ENCODE measurements at regions not wholly inside any gene's neighbourhood (a gene's known extent, or its start where the extent isn't known, plus 50 kb on each side); places are given as distances from the start of the nearest gene placed in this dataset.
"Not testable (repeated sequence)": the region's sequence is repeated elsewhere in the genome, so short reads cannot be mapped to it uniquely, and the experiment has no call there.

GRCh38 chr1:143786381-143786780, 185.4 kb downstream of the FAM72C start:
- FAIRE-seq; CTCF ChIA-PET (ENCODE audit: partially characterized antibody): not testable (repeated sequence)

GRCh38 chr1:143785883-143786282, 185.9 kb downstream of the FAM72C start:
- H2BK12ac ChIP-seq (ENCODE audit: low read depth, low read length); H3K79me1 ChIP-seq (ENCODE audit: low read depth, low read length); H3K23me2 ChIP-seq (ENCODE audit: low read depth, low read length); H3K14ac ChIP-seq (ENCODE audit: insufficient read length); CTCF ChIA-PET (ENCODE audit: partially characterized antibody); H2BK15ac ChIP-seq (ENCODE audit: low read length); H3K79me2 ChIP-seq (ENCODE audit: control insufficient read depth in 1 of 2, insufficient read depth in 2 of 2, low read length in 2 of 2); H4K20me1 ChIP-seq (replicated peaks in 1 of 2; ENCODE audit: control insufficient read depth in 1 of 2, insufficient read depth in 2 of 2, low read length in 2 of 2); H3K4ac ChIP-seq (replicated peaks; ENCODE audit: insufficient read length, low read depth, low read length); H3K4me1 ChIP-seq (replicated peaks in 1 of 4; ENCODE audit: control insufficient read depth in 3 of 4, insufficient read depth in 4 of 4, low read length in 3 of 4); POLR2A ChIA-PET (ENCODE audit: partially characterized antibody); H2AFZ ChIP-seq (ENCODE audit: low read length); H3K4me3 ChIP-seq (ENCODE audit: extremely low read depth in 1 of 4, insufficient read depth in 2 of 4, low read depth in 3 of 4, low read length in 4 of 4); H4K91ac ChIP-seq (replicated peaks; ENCODE audit: insufficient read length, low read length); H2BK120ac ChIP-seq (replicated peaks; ENCODE audit: low read depth, low read length); H3K9ac ChIP-seq (replicated peaks in 1 of 4; ENCODE audit: extremely low read depth in 1 of 4, low read depth in 3 of 4, low read length in 3 of 4); H2BK5ac ChIP-seq (ENCODE audit: low read depth, low read length); H4K8ac ChIP-seq (ENCODE audit: extremely low read depth, insufficient read depth, low read length); DNase-seq (ENCODE audit: low read depth in 1 of 2, low spot score in 2 of 2); FAIRE-seq; H2AK5ac ChIP-seq (ENCODE audit: low read depth, low read length); H3K56ac ChIP-seq (replicated peaks; ENCODE audit: insufficient read length, low read depth, low read length); H3K4me2 ChIP-seq (ENCODE audit: insufficient read depth in 1 of 2, low read depth in 2 of 2, low read length in 2 of 2); H3K27me3 ChIP-seq (replicated peaks in 1 of 4; ENCODE audit: control insufficient read depth in 3 of 4, extremely low read depth in 1 of 4, insufficient read depth in 3 of 4, low read length in 3 of 4); H2BK20ac ChIP-seq (ENCODE audit: low read length); H3K18ac ChIP-seq (ENCODE audit: extremely low read depth, low read length); H4K5ac ChIP-seq (ENCODE audit: insufficient read length, low read depth, low read length); H3K9me3 ChIP-seq (ENCODE audit: insufficient read depth in 2 of 2, low read depth in 1 of 2, low read length in 1 of 2); H3K27ac ChIP-seq (ENCODE audit: low read depth, low read length); H3K36me3 ChIP-seq (ENCODE audit: control insufficient read depth in 2 of 4, insufficient read depth in 4 of 4, low read length in 3 of 4); H3K23ac ChIP-seq (ENCODE audit: insufficient read length): not testable (repeated sequence)
- no CpG with 5 or more reads among the region's 7 CpGs for WGBS, 2 experiments (ENCODE audit: extremely low coverage in 1 of 2, insufficient coverage in 1 of 2, insufficient read length in 1 of 2, insufficient replicate concordance in 2 of 2, low coverage in 1 of 2, low lambda C conversion rate in 2 of 2, missing lambda C conversion rate in 1 of 2)

More at GRCh38 chr1:143786381-143786780, 185.4 kb downstream of the FAM72C start:
- H3K79me1 ChIP-seq (ENCODE audit: low read depth, low read length); DNase-seq (ENCODE audit: low read depth in 1 of 2, low spot score in 2 of 2); H3K4me3 ChIP-seq (ENCODE audit: extremely low read depth in 1 of 4, insufficient read depth in 2 of 4, low read depth in 3 of 4, low read length in 4 of 4); H3K18ac ChIP-seq (ENCODE audit: extremely low read depth, low read length); H2BK12ac ChIP-seq (ENCODE audit: low read depth, low read length); H3K9ac ChIP-seq (replicated peaks in 1 of 4; ENCODE audit: extremely low read depth in 1 of 4, low read depth in 3 of 4, low read length in 3 of 4); H3K27ac ChIP-seq (ENCODE audit: low read depth, low read length); H2AFZ ChIP-seq (ENCODE audit: low read length); POLR2A ChIA-PET (ENCODE audit: partially characterized antibody); H2AK5ac ChIP-seq (ENCODE audit: low read depth, low read length); H3K23me2 ChIP-seq (ENCODE audit: low read depth, low read length); H3K56ac ChIP-seq (replicated peaks; ENCODE audit: insufficient read length, low read depth, low read length); H3K4me2 ChIP-seq (ENCODE audit: insufficient read depth in 1 of 2, low read depth in 2 of 2, low read length in 2 of 2); H3K23ac ChIP-seq (ENCODE audit: insufficient read length); H2BK120ac ChIP-seq (replicated peaks; ENCODE audit: low read depth, low read length); H3K14ac ChIP-seq (ENCODE audit: insufficient read length); H3K4ac ChIP-seq (replicated peaks; ENCODE audit: insufficient read length, low read depth, low read length); H2BK5ac ChIP-seq (ENCODE audit: low read depth, low read length); H2BK15ac ChIP-seq (ENCODE audit: low read length); H3K9me3 ChIP-seq (ENCODE audit: insufficient read depth in 2 of 2, low read depth in 1 of 2, low read length in 1 of 2); H3K4me1 ChIP-seq (replicated peaks in 1 of 4; ENCODE audit: control insufficient read depth in 3 of 4, insufficient read depth in 4 of 4, low read length in 3 of 4); H4K91ac ChIP-seq (replicated peaks; ENCODE audit: insufficient read length, low read length); H3K27me3 ChIP-seq (replicated peaks in 1 of 4; ENCODE audit: control insufficient read depth in 3 of 4, extremely low read depth in 1 of 4, insufficient read depth in 3 of 4, low read length in 3 of 4); H4K8ac ChIP-seq (ENCODE audit: extremely low read depth, insufficient read depth, low read length); H3K79me2 ChIP-seq (ENCODE audit: control insufficient read depth in 1 of 2, insufficient read depth in 2 of 2, low read length in 2 of 2); H2BK20ac ChIP-seq (ENCODE audit: low read length); H4K5ac ChIP-seq (ENCODE audit: insufficient read length, low read depth, low read length); H3K36me3 ChIP-seq (ENCODE audit: control insufficient read depth in 2 of 4, insufficient read depth in 4 of 4, low read length in 3 of 4); H4K20me1 ChIP-seq (replicated peaks in 1 of 2; ENCODE audit: control insufficient read depth in 1 of 2, insufficient read depth in 2 of 2, low read length in 2 of 2): not testable (repeated sequence)
- no CpG with 5 or more reads among the region's 3 CpGs for WGBS, 2 experiments (ENCODE audit: extremely low coverage in 1 of 2, insufficient coverage in 1 of 2, insufficient read length in 1 of 2, insufficient replicate concordance in 2 of 2, low coverage in 1 of 2, low lambda C conversion rate in 2 of 2, missing lambda C conversion rate in 1 of 2)
